HEK293 (cell line): ENCODE measurements at regions not wholly inside any gene's neighbourhood (a gene's known extent, or its start where the extent isn't known, plus 50 kb on each side); places are given as distances from the start of the nearest gene placed in this dataset.
"Not testable (repeated sequence)": the region's sequence is repeated elsewhere in the genome, so short reads cannot be mapped to it uniquely, and the experiment has no call there.

Source experiments
- ATF2 ChIP-seq: fragments of 450-650 bp; formaldehyde crosslinking; IDR thresholded peaks from 2 replicates; pipeline ENCODE4 v1.5.1; 2016; ENCODE audit warnings: missing biosample characterization, missing genetic modification characterization, low read depth
- CTCF ChIP-seq: fragments of 450-650 bp; formaldehyde crosslinking; IDR thresholded peaks from 2 replicates; pipeline ENCODE4 v1.5.1; 2016; ENCODE audit warnings: missing biosample characterization, missing genetic modification characterization
- KLF17 ChIP-seq: fragments of 450-650 bp; formaldehyde crosslinking; IDR thresholded peaks from 2 replicates; pipeline ENCODE4 v1.5.1; 2016; ENCODE audit warnings: missing biosample characterization, missing genetic modification characterization
- MEIS1 ChIP-seq: sonication (generic); formaldehyde crosslinking; IDR thresholded peaks from 2 replicates; pipeline ENCODE4 v1.8.1; 2022; ENCODE audit warnings: missing genetic modification reagents, mild to moderate bottlenecking, borderline replicate concordance
- PATZ1 ChIP-seq: fragments of 450-650 bp; formaldehyde crosslinking; IDR thresholded peaks from 2 replicates; pipeline ENCODE4 v1.5.1; 2016; ENCODE audit warnings: missing biosample characterization, missing genetic modification characterization
- SP2 ChIP-seq: fragments of 450-650 bp; formaldehyde crosslinking; IDR thresholded peaks from 2 replicates; pipeline ENCODE4 v1.5.1; 2016; ENCODE audit warnings: missing biosample characterization, missing genetic modification characterization
- ZNF114 ChIP-seq: fragments of 450-650 bp; formaldehyde crosslinking; IDR thresholded peaks from 2 replicates; pipeline ENCODE4 v1.5.0; 2017; ENCODE audit warnings: missing biosample characterization, missing genetic modification characterization
- ZNF184 ChIP-seq: fragments of 450-650 bp; IDR thresholded peaks from 2 replicates; pipeline ENCODE4 v1.5.1; 2018; ENCODE audit warnings: missing biosample characterization, mild to moderate bottlenecking, missing genetic modification characterization
- ZNF24 ChIP-seq: fragments of 450-650 bp; formaldehyde crosslinking; IDR thresholded peaks from 2 replicates; pipeline ENCODE4 v1.5.1; 2016; ENCODE audit warnings: missing biosample characterization, missing genetic modification characterization
- ZNF501 ChIP-seq: fragments of 450-650 bp; formaldehyde crosslinking; IDR thresholded peaks from 2 replicates; pipeline ENCODE4 v1.5.1; 2016; ENCODE audit warnings: missing biosample characterization, missing genetic modification characterization
- ZNF654 ChIP-seq: fragments of 450-650 bp; formaldehyde crosslinking; IDR thresholded peaks from 2 replicates; pipeline ENCODE4 v1.5.1; 2016; ENCODE audit warnings: low read depth, missing biosample characterization, missing genetic modification characterization
- ZNF768 ChIP-seq: fragments of 450-650 bp; formaldehyde crosslinking; IDR thresholded peaks from 2 replicates; pipeline ENCODE4 v1.5.1; 2018; ENCODE audit warnings: missing biosample characterization, mild to moderate bottlenecking, missing genetic modification characterization
- ZNF785 ChIP-seq: fragments of 450-650 bp; formaldehyde crosslinking; IDR thresholded peaks from 2 replicates; pipeline ENCODE4 v1.5.1; 2016; ENCODE audit warnings: missing biosample characterization, missing genetic modification characterization
- ZNF830 ChIP-seq: fragments of 450-650 bp; IDR thresholded peaks from 2 replicates; pipeline ENCODE4 v1.5.0; 2018; ENCODE audit warnings: missing biosample characterization, missing genetic modification characterization, low read depth, mild to moderate bottlenecking, moderate library complexity

- not testable (repeated sequence) for TF ChIP-seq ZNF501 (tag by site-specific recombination); KLF17 (tag by site-specific recombination); ATF2 (tag by site-specific recombination); ZNF768 (tag by site-specific recombination); MEIS1 (CRISPR knock-in tag); ZNF24 (tag by site-specific recombination); ZNF184 (tag by site-specific recombination); SP2 (tag by site-specific recombination); ZNF114; CTCF (tag by site-specific recombination); ZNF654 (tag by site-specific recombination); ZNF830; PATZ1 (tag by site-specific recombination); ZNF785 (tag by site-specific recombination)
Measured at GRCh38 chr12:40168419-40168818, 56.4 kb upstream of the LRRK2 start.
